ENCODE measurements at regions not wholly inside any gene's neighbourhood (a gene's known extent, or its start where the extent isn't known, plus 50 kb on each side); places are given as distances from the start of the nearest gene placed in this dataset.
A peak's percentile ranks its signal among the peaks of the same experiment; 100 is the strongest.

DNA sequence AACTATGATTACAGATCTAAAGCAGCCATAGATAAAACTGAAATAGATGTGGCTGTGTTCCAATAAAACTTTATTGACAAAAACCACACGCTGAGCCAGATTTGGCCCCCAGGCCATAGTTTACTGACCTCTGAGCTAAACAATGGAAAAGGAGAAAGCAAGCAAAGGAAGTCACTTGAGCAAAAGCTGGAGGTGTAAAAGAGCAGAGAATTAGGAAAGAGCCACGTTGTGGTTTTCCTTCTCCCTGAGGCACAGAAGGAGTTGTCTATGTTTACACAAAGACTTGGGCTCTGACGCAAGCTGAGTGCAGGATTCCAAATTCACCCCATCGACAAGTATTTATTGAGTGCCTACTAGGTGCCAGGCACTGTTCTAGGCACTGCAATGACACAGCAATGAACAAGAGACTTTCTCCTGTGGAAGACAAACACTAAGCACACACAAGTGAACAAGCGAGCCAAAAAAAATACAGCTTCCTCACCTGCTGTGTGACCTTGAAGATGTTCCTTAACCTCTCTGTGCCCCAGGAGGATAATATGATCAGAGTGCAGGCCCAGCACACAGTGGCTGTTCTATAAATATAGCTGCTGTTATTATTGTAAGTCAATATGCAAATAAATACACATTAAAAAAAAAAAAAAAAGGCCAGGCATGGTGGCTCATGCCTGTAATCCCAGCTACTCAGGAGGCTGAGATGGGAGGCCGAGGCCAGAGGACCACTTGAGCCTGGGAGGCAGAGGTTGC is 75.4 kb upstream of the PTPN1 start:
- DNase-seq (ENCODE audit: low read depth): peak; percentile 80
- no peak overlapping the region for H3K4me3 ChIP-seq (ENCODE audit: low read depth, low read length)
- TF ChIP-seq, protein P1, sequence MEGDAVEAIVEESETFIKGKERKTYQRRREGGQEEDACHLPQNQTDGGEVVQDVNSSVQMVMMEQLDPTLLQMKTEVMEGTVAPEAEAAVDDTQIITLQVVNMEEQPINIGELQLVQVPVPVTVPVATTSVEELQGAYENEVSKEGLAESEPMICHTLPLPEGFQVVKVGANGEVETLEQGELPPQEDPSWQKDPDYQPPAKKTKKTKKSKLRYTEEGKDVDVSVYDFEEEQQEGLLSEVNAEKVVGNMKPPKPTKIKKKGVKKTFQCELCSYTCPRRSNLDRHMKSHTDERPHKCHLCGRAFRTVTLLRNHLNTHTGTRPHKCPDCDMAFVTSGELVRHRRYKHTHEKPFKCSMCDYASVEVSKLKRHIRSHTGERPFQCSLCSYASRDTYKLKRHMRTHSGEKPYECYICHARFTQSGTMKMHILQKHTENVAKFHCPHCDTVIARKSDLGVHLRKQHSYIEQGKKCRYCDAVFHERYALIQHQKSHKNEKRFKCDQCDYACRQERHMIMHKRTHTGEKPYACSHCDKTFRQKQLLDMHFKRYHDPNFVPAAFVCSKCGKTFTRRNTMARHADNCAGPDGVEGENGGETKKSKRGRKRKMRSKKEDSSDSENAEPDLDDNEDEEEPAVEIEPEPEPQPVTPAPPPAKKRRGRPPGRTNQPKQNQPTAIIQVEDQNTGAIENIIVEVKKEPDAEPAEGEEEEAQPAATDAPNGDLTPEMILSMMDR (IDR thresholded peaks at IDR 0.05; ENCODE audit: low read depth, low read length): no peak
- TF ChIP-seq POLR2A (IDR thresholded peaks at IDR 0.05; ENCODE audit: extremely low read depth, insufficient read length): no peak
- no peak for TF ChIP-seq MYC (IDR thresholded peaks at IDR 0.05; ENCODE audit: low read depth, low read length)
- TF ChIP-seq, protein P2, sequence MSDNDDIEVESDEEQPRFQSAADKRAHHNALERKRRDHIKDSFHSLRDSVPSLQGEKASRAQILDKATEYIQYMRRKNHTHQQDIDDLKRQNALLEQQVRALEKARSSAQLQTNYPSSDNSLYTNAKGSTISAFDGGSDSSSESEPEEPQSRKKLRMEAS (IDR thresholded peaks at IDR 0.05; ENCODE audit: low read depth, low read length): no peak

DNA sequence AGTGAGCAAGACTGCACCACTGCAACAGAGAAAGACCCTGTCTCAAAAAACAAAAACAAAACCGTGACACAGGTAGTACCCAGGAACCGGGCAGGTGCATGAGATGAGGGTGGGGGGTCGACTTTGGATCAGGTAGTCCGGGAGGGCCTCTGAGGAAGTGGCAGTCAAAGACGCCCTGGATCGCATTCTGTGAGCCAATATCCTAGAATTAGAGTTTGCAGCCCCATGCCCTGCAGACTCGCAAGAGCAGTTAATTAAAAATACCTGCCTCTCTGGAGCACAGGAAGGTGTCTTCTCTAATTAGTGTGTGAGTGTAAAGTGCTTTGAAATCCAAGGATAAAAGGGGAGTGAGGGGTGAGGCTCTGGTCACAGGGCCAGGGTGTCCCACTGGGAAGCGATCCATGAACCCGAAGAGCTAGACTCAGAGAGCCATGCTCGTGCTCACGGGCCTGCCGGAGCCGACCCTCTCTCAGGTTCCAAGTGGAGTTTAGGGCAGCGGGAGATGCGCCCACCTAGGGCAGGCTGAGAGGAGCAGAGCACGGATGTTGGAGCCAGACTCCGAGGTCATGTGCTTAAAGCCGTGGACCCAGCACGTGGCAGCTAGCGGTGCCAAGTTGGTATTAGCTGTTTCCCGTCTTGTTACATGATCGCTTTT is 74.7 kb upstream of the PTPN1 start:
- DNase-seq (ENCODE audit: low read depth): no peak
- TF ChIP-seq MYC (IDR thresholded peaks at IDR 0.05; ENCODE audit: low read depth, low read length) (no peak), POLR2A (IDR thresholded peaks at IDR 0.05; ENCODE audit: extremely low read depth, insufficient read length) (no peak)
- TF ChIP-seq, protein P1 (IDR thresholded peaks at IDR 0.05; ENCODE audit: low read depth, low read length): no peak
- TF ChIP-seq, protein P2 (IDR thresholded peaks at IDR 0.05; ENCODE audit: low read depth, low read length): no peak
- H3K4me3 ChIP-seq (ENCODE audit: low read depth, low read length): no peak overlapping the region

DNA sequence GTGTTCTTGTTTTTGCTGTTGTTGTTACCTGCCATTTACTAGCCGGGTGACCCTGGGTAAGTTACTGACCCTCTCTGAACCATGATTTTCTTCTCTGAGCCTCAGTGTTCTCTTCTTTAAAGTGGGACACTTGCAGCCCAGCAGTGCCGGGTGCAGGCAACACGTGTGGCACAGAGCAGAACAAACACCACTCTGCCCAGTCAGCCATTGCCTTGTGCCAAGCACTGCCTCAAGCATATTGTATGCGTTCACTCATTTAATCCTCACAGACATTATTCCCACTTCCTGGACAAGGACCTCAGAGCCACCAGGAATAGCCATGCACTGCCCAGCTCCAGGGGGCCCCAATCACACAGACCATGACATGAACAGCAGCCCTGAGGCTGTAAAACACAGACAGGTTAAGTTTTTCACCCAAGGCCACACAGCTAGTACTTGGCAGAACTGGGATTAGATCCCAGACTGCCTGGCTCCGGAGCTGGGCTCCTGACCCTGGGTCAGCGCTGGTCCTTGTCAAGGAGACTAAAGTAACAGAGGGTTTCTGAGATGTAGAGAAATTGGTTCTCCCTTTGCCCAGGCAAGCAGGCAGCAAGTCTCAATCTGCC is 74.0 kb upstream of the PTPN1 start:
- TF ChIP-seq, protein P2 (IDR thresholded peaks at IDR 0.05; ENCODE audit: low read depth, low read length): no peak
- TF ChIP-seq MYC (IDR thresholded peaks at IDR 0.05; ENCODE audit: low read depth, low read length): no peak
- TF ChIP-seq POLR2A (IDR thresholded peaks at IDR 0.05; ENCODE audit: extremely low read depth, insufficient read length): no peak
- TF ChIP-seq, protein P1 (IDR thresholded peaks at IDR 0.05; ENCODE audit: low read depth, low read length): no peak
- H3K4me3 ChIP-seq (ENCODE audit: low read depth, low read length): no peak overlapping the region
- no peak for DNase-seq (ENCODE audit: low read depth)

DNA sequence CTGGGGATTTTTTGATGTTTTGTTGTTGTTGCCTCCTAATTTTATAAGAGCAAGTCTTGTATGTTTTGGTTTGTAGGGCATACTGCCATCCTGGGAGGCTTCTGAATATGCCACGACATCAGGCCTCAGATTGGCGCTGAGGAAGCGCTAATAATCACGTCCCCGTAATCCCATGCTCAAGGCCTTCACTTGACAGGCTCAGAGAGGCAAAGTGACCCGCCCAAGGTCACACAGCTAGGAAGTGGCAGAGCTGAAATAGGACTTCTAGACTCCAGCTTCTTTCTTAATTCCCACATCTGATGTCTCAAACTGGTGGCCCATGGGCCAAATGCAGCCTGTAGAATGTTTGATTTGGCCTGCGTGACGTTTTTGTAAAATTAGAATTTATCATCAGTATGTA is 73.5 kb upstream of the PTPN1 start:
- TF ChIP-seq, protein P1 (IDR thresholded peaks at IDR 0.05; ENCODE audit: low read depth, low read length): no peak
- TF ChIP-seq POLR2A (IDR thresholded peaks at IDR 0.05; ENCODE audit: extremely low read depth, insufficient read length) (no peak), MYC (IDR thresholded peaks at IDR 0.05; ENCODE audit: low read depth, low read length) (no peak)
- TF ChIP-seq, protein P2 (IDR thresholded peaks at IDR 0.05; ENCODE audit: low read depth, low read length): no peak
- H3K4me3 ChIP-seq (ENCODE audit: low read depth, low read length): no peak overlapping the region
- no peak for DNase-seq (ENCODE audit: low read depth)

DNA sequence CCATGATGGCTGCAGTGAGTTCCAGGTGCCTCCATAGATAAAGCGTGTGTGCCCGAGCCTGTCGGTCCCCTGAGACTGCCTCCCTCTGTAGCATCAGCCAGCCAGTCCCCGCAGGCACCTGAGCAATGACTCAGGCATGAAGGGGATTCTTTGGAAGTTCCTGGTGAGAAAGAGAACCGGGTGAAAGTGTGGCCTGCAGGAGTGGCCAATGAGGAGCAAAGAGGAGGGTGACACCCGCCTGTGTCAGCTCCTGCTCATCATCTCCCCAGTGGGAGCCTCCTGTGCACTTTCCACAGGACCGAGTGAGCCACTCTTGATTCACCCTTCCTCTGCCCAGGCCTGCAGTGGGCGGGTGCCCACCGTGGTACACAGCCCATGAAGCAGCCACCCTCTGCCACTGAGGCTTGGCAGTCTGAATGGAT is 71.2 kb upstream of the PTPN1 start:
- no peak overlapping the region for H3K4me3 ChIP-seq (ENCODE audit: low read depth, low read length)
- DNase-seq (ENCODE audit: low read depth): no peak
- TF ChIP-seq MYC (IDR thresholded peaks at IDR 0.05; ENCODE audit: low read depth, low read length) (no peak), POLR2A (IDR thresholded peaks at IDR 0.05; ENCODE audit: extremely low read depth, insufficient read length) (no peak)
- TF ChIP-seq, protein P2 (IDR thresholded peaks at IDR 0.05; ENCODE audit: low read depth, low read length): no peak
- TF ChIP-seq, protein P1 (IDR thresholded peaks at IDR 0.05; ENCODE audit: low read depth, low read length): no peak

Data from NB4 (cell line).